A549 (cell line): ENCODE measurements at regions not wholly inside any gene's neighbourhood (a gene's known extent, or its start where the extent isn't known, plus 50 kb on each side); places are given as distances from the start of the nearest gene placed in this dataset.

Source experiments
- BHLHE40 ChIP-seq: IDR thresholded peaks from 2 replicates; pipeline ENCODE4 v1.6.1; 2012; ENCODE audit warnings: low read depth, low read length, inconsistent platforms
- EP300 ChIP-seq, 2 experiments: fragments of >200 bp; sonication (Bioruptor Twin); formaldehyde crosslinking; IDR thresholded peaks; 2 replicates in 1 of 2; 3 replicates in 1 of 2; pipeline ENCODE4 v1.6.1; 2016 to 2017
- JUNB ChIP-seq: fragments of >200 bp; sonication (Bioruptor Twin); formaldehyde crosslinking; IDR thresholded peaks from 2 replicates; pipeline ENCODE4 v1.6.1; 2016
- POLR2A ChIP-seq: IDR thresholded peaks from 2 replicates; pipeline ENCODE4 v1.6.1; 2012; ENCODE audit warnings: mild to moderate bottlenecking, low read length
- POLR2AphosphoS2 ChIP-seq: conservative IDR thresholded peaks from 2 replicates; pipeline ENCODE4 v1.6.1; 2012; ENCODE audit warnings: low read length, improper control_type of control experiment, inconsistent platforms
- RAD21 ChIP-seq, 2 experiments: fragments of >200 bp in 1 of 2; sonication (Bioruptor Twin) in 1 of 2; formaldehyde crosslinking in 1 of 2; IDR thresholded peaks in 1 of 2; conservative IDR thresholded peaks in 1 of 2; 2 replicates in 1 of 2; 3 replicates in 1 of 2; pipeline ENCODE4 v1.6.1; 2012 to 2018; ENCODE audit warnings: inconsistent platforms in 1 of 2
- RFX5 ChIP-seq: fragments of 450-650 bp; IDR thresholded peaks from 2 replicates; pipeline ENCODE4 v1.7.1; 2014; ENCODE audit warnings: antibody characterized with exemption, mild to moderate bottlenecking, moderate library complexity
- TF ChIP-seq, protein P1 (sequence below): fragments of >200 bp; sonication (Bioruptor Twin); formaldehyde crosslinking; IDR thresholded peaks from 3 replicates; pipeline ENCODE4 v1.5.1; 2016
- TF ChIP-seq, protein P2 (sequence below): IDR thresholded peaks from 2 replicates; pipeline ENCODE4 v1.6.1; 2012; ENCODE audit warnings: low read depth, borderline replicate concordance
- TF ChIP-seq, protein P3 (sequence below): IDR thresholded peaks from 2 replicates; pipeline ENCODE4 v1.6.1; 2012
- TF ChIP-seq, protein P4 (sequence below): fragments of 200-600 bp; sonication (generic); IDR thresholded peaks from 2 replicates; pipeline ENCODE4 v1.6.1; 2016; ENCODE audit warnings: antibody characterized with exemption, mild to moderate bottlenecking, moderate library complexity

DNA sequence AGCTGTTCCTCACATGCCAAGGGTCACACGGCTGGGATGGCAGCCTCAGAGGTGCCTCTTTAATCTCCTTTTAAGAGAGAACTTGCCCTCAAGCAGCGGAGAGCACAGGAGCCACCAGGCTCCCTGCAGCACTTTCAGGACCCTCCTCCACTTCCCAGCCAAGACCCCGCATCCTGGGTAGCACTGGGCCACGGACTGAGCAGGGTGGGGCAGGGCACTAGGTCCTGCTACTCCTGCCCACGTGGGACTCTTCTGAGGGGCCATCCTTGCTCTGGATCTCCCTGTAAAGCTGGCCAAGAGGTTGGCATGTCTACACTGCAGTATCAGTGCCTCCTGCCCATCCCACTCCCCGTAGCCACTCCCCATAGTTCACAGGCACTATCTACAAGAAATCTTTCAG, 175.3 kb upstream of the GLI2 start:
- no peak for TF ChIP-seq POLR2A
- no peak for TF ChIP-seq EP300 (IDR thresholded peaks at IDR 0.05)
- no peak for TF ChIP-seq RFX5
- no peak for TF ChIP-seq POLR2AphosphoS2
- TF ChIP-seq, protein P1, sequence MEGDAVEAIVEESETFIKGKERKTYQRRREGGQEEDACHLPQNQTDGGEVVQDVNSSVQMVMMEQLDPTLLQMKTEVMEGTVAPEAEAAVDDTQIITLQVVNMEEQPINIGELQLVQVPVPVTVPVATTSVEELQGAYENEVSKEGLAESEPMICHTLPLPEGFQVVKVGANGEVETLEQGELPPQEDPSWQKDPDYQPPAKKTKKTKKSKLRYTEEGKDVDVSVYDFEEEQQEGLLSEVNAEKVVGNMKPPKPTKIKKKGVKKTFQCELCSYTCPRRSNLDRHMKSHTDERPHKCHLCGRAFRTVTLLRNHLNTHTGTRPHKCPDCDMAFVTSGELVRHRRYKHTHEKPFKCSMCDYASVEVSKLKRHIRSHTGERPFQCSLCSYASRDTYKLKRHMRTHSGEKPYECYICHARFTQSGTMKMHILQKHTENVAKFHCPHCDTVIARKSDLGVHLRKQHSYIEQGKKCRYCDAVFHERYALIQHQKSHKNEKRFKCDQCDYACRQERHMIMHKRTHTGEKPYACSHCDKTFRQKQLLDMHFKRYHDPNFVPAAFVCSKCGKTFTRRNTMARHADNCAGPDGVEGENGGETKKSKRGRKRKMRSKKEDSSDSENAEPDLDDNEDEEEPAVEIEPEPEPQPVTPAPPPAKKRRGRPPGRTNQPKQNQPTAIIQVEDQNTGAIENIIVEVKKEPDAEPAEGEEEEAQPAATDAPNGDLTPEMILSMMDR, result no peak
- no peak for TF ChIP-seq JUNB
- TF ChIP-seq, protein P2, sequence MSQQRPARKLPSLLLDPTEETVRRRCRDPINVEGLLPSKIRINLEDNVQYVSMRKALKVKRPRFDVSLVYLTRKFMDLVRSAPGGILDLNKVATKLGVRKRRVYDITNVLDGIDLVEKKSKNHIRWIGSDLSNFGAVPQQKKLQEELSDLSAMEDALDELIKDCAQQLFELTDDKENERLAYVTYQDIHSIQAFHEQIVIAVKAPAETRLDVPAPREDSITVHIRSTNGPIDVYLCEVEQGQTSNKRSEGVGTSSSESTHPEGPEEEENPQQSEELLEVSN, result no peak
- TF ChIP-seq, protein P3, sequence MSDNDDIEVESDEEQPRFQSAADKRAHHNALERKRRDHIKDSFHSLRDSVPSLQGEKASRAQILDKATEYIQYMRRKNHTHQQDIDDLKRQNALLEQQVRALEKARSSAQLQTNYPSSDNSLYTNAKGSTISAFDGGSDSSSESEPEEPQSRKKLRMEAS, result no peak
- TF ChIP-seq, protein P4, sequence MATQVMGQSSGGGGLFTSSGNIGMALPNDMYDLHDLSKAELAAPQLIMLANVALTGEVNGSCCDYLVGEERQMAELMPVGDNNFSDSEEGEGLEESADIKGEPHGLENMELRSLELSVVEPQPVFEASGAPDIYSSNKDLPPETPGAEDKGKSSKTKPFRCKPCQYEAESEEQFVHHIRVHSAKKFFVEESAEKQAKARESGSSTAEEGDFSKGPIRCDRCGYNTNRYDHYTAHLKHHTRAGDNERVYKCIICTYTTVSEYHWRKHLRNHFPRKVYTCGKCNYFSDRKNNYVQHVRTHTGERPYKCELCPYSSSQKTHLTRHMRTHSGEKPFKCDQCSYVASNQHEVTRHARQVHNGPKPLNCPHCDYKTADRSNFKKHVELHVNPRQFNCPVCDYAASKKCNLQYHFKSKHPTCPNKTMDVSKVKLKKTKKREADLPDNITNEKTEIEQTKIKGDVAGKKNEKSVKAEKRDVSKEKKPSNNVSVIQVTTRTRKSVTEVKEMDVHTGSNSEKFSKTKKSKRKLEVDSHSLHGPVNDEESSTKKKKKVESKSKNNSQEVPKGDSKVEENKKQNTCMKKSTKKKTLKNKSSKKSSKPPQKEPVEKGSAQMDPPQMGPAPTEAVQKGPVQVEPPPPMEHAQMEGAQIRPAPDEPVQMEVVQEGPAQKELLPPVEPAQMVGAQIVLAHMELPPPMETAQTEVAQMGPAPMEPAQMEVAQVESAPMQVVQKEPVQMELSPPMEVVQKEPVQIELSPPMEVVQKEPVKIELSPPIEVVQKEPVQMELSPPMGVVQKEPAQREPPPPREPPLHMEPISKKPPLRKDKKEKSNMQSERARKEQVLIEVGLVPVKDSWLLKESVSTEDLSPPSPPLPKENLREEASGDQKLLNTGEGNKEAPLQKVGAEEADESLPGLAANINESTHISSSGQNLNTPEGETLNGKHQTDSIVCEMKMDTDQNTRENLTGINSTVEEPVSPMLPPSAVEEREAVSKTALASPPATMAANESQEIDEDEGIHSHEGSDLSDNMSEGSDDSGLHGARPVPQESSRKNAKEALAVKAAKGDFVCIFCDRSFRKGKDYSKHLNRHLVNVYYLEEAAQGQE, result no peak
- no peak for TF ChIP-seq BHLHE40
- no peak for TF ChIP-seq RAD21 (conservative IDR thresholded peaks at IDR 0.05 in 1 of 2, IDR thresholded peaks at IDR 0.05 in 1 of 2)
